Activated naive CD4-positive, alpha-beta T cell (primary cell): ENCODE measurements at regions not wholly inside any gene's neighbourhood (a gene's known extent, or its start where the extent isn't known, plus 50 kb on each side); places are given as distances from the start of the nearest gene placed in this dataset.
"Not testable (repeated sequence)": the region's sequence is repeated elsewhere in the genome, so short reads cannot be mapped to it uniquely, and the experiment has no call there.

Source experiments
- DNase-seq, 4 experiments: peaks; one replicate each; lab custom pipeline; 2025; lab: John Stamatoyannopoulos, UW

DNA sequence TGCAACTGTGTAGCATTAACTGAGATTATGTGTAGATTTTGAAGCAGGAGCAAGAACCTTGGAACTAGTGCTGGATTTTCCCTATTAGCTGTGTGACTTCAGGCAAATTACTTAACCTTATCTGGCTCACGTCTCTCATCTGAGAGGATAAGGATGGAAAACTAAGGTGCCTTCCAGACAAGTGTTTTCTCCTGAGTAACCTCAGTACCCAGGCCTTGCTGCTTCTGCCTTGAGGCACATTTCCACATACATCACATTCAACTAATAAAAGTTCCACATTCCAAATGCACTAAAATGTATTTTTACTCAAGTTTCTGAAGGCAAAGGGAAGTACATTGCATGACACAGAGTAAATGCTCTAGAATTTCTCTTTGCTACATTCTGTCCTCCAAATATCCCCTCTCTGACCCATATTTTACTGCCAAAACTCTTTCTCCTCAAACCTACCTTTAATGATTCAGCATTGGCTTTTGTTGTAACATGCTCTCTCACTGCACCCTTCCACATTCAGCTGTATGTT, 195.4 kb upstream of the ADGRL3 start:
- DNase-seq, result no peak

DNA sequence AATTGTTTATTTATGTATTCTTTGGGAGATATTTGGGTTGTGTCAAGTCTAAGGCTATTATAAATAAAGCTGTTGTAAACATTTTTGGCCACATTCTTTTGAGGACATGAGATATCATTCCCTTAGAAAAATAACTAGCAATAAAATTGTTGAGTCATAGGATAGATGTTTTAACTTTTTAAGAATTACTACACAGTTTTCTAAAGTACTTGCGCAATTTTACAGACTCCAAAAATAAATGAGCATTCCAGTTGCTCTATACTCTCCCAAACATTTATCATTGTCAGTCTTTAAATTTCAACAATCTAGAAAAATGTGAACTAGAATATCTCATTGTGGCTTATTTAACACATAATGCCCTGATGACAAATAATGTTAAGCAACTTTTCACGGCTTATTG, 189.1 kb upstream of the ADGRL3 start:
- DNase-seq, result no peak

DNA sequence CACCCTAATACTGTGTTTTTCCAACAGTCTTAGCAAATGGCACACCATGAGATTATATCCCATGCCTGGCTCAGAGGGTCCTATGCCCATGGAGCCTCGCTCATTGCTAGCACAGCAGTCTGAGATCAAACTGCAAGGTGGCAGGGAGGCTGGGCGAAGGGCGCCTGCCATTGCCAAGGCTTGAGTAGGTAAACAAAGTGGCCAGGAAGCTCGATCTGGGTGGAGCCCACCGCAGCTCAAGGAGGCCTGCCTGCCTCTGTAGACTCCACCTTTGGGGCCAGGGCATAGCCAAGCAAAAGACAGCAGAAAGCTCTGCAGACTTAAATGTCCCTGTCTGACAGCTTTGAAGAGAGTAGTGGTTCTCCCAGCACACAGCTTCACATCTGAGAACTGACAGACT, 188.2 kb upstream of the ADGRL3 start:
- DNase-seq, result not testable (repeated sequence)

DNA sequence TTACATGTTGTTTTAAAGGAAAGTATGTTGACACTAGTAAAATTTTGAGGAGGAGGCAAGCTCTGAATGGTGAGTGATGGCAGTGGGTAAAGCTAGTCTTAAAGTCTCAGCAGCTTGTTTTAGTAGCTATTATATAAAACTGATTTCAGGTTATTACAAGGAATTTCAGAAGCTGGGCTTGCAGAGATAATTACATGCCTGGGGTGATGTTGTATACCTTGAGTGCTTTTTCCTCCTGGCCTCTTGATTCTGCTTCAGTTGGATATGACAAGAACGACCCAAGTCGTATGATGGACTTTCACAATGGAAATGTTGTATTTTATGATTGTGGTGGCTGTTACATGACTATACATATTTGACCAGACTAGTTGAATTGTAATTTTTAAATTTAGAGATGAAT, 175.5 kb upstream of the ADGRL3 start:
- DNase-seq, result no peak

DNA sequence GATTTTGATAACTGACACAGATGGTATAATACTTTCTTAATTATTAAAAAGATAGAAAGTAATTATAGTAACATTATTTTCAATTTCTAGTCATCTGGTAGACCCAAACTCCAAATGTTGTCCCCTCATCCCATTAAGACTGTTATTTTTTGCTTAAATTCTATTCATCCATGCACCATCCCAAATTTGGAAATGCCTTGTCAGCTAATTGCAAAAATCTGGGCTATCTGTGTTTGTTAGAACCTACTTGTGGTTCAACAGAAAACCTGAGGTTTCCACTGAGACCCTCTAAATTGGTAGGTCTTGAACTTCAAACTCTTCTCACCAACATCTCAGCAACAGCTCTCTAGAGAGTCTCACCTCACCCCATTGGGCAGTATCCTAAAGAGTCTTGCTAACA, 172.2 kb upstream of the ADGRL3 start:
- no peak for DNase-seq

DNA sequence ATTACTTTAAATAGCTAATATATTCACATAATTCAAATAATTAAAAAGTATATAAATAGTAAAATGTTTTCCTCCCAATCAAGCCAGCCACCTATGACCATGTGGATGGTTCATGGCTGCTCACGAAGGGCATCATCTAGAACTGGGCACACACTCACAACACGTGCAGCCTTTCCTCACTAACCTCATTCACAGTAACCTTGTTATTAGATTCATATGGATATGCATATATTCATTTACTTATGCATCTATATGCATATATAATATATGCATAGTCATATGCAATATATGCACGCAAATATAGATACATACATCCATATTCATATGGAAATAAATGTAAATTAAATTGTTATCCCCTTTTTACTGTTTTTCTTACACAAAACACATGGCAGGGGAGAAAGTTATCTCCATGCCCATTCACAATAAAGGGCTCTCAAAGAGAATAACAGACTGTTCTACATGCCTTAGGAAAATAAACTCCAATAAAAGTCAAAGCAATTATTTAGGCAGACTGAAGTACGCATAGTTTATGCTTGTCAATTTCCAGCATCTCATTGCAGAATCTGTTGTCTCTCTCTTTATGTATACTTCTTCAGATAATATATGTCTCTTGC, 163.9 kb upstream of the ADGRL3 start:
- DNase-seq, result no peak

DNA sequence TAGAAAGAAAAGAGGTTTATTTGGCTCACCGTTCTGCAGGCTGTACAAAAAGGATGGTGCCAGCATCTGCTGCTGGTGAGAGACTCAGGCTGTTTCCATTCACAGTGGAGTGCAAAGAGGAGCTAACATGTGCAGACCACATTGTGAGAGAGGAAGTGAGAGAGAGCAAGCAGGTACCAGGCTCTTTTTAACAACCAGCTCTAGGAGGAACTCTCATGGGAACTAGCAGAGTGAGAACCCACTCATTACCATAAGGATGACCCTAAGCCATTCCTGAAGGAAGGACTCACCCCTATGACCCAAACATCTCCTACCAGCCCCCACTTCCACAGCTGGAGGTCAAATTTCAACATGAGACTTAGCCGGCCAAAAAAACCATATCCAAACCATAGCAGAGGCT, 158.6 kb upstream of the ADGRL3 start:
- DNase-seq, result no peak

DNA sequence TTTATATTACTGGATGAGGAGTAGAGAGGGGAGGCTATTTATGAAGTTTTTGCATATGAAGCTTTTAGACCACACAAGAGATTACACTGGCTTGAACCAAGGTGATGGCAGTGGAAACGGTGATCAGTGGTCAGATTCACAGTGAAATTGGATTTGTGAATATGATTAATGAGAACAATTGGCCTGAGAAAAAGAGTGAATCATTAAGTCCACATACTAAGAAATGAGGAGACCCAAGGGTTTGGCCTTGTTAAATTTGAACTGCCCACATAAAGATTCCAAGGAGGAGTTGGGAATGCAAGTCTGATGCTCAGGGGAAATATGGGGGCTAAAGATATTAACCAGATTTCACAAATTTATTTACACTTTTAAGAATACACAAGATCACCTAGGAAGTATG, 155.3 kb upstream of the ADGRL3 start:
- no peak for DNase-seq

DNA sequence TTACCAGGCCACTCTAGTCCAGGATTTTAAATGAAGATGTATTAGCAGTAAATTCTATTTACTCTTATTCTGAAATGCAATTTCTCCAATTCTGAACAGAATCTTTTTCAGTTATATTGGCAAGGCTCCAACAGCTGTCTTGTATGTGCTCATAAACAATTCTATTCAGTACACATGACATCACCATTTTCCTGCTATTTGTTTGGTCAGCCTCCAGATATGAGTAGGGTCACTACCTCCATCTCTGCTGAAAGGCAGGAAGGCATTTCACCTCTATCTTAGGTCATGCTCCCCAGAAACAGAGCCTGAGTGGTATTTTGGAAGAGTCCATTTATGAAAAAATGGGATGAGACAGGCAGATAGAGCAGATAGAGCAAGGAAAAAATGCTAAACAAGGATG, 151.1 kb upstream of the ADGRL3 start:
- no peak for DNase-seq

DNA sequence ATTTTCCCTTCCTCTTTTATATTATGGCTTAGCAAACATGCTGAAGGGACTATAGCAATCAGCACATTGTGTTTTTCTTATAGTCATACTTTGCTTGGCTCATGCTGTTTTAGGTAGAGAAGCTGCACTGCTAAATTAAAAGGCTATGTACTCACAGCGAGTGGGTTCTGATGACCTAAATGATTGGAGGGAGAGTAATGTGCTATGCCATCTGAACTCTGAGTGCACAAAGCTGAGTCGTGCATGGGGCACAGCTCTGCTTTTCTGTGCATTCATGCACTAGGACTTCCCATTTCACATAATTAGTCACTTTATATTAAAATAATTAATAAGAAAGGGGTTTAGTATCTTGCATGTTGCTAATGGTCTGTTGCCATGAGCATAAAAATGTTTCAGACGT, 132.7 kb upstream of the ADGRL3 start:
- DNase-seq, result no peak

DNA sequence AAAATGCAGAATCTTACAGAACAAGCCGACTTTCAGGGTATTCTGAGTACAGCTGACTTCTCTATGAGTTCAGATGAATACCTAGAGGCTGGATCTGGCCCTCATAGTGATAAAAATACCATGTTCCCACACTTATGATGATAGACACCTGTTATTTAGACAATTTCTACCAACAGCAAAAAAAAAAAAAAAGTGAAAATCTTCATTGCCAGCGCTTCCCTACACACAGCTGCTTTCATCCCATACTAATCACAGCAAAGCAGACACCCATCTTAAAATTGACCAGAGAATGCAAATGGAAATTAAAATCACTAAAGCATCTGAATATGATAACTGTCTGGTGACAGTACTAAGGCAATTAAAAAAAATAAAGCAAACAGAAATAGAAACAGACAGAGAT, 132.1 kb upstream of the ADGRL3 start:
- DNase-seq, result no peak

DNA sequence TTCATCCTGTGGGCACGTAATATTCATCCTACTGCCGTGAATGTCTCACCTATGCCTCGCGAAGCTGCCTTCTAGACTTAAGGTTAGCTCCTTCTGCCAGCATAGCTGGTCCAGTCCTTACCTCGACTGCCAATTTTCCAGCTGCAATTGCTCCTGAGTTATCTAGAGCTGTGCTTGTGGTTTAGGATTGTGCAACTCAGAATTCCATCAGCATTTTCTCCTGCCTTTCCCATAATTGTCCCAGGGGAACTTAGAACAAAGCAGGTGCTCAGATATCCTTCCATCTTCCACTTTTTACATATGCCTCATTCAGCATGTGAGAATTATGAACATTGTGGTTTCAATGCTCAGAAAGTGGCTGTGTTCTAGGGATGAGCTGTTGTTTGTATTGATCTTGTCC, 131.4 kb upstream of the ADGRL3 start:
- DNase-seq, result no peak

DNA sequence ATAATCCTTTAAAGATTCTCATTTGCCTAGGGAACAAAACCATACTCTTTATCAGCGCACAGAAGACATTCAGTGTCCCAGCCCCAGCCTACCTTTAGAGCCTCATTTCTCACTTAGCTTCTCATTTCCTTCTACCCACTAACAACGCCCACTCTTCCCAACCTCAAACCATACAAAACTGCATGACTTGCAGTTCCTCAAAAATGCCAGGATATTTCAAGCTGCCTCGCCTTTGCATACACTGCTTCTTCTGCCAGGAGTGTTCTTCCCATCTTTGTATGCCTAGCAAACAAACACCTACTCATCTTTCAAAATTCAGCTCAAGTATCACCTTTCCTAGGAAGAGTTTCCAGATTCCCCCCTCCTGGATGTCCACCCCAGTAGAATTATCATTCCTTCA, 129.9 kb upstream of the ADGRL3 start:
- no peak for DNase-seq

DNA sequence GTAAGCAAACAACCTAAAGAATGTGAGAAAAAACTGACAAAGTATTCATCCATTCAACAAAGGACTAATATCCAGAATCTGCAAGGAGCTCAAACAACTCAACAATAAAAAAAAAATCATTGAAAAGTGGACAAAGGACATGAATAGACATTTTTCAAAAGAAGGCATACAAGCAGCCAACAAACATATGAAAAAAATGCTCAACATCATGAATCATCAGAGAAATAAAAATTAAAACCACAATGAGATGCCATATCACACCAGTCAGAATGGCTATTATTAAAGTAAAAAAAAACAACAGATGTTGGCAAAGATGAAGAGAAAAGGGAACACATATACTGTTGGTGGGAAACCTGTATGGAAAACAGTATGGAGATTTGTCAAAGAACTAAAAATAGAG, 120.7 kb upstream of the ADGRL3 start:
- no peak for DNase-seq

DNA sequence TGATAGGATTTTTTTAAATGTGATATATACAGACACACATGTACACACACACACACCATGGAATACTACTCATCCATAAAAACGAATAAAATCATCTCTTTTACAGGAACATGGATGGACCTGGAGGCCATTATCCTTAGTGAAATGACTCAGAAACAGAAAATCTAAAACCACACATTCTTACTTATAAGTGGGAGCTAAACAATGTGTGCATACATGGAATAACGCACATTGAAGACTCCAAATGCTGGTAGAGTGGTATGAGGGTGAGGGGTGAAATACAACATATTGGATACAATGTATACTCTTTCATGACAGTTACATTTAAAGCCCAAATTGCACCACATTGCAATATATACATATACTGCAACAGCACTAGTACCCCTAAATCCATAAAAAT, 120.2 kb upstream of the ADGRL3 start:
- no peak for DNase-seq

DNA sequence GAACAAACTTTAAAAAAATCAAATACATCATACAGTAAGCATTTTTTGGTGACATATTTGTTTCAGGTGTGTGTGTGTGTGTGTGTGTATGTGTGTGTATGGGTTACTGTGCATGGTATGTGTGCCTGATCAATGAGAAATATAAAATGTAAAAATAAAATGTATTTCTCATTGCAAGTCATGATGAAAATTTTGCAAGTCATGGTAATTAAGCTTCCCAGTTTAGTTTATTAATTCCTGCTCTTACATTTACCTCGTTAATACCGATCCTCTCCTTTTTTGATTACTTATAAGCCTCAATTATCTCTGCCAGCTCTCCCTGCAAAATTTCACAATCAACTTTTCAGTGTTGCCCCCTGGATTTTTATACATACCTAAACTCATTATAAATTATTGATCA, 114.6 kb upstream of the ADGRL3 start:
- DNase-seq, result no peak

DNA sequence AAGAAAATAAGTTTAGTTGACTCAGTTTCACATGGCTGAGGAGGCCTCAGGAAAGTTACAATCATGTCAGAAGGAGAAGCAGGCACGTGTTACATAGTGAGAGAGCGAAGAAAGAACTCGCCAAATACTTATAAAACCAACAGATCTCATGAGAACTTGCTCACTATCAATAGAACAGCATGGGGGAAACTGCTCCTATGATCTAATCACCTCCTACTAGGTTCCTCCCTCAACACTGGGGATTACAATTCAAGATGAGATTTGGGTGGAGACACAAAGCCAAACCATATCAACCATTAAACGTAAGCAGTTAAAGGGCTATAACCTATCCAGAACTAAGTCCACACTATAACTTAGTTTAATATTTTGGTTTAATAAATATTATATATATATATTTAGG, 113.8 kb upstream of the ADGRL3 start:
- no peak for DNase-seq

DNA sequence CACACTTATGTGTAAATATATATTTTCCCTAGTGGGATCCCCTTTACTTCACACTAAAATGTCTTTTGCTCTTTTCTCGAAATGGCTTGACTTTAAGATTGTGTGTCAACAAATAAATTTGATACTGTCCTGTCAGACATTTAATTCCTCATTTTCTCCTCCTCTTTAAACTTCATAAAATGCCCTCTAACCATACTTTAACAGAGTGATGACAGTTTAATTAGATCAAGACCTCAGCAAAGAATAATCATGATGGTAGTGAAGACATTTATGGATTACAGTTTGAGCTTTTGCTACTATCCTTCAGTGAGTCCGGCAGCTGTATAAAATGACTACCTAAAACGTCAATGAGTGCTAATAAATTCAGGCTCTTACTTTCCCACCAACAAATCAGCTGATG, 113.1 kb upstream of the ADGRL3 start:
- DNase-seq, result no peak

DNA sequence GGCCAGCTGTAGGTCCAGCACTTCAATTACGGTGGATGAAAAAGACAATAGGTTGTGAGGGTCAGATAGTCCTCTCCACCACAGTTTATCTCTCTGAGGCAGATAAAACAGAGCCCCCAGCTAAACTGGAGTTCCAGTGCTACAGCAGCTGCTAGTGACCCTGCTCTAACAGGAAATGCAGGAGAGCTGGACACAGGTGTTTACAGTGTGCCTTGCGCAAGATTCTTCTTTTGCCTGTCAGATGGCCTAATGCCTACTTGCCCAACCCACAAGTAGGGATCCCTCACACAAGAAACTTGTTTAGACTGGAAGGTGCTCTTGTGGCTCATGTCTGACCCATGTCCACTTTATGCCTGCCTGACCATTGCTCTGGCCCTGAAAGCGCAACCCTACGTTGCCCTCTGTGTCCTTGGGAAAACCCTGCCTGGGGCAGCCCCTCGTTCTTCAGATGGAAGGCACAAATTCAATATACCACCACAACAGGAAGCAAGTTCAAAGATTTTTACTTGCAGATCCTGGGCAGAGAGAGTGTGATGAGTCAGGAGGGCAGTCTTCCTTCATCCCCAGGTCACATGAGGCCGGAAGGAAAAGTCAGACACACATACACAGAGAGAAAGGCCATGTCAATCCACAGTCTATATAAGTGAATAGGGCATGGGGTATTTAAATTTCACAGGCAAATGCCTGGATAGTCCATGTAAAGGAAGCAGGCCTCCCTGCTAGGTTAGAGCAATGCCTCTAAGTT, 105.1 kb upstream of the ADGRL3 start:
- no peak for DNase-seq

DNA sequence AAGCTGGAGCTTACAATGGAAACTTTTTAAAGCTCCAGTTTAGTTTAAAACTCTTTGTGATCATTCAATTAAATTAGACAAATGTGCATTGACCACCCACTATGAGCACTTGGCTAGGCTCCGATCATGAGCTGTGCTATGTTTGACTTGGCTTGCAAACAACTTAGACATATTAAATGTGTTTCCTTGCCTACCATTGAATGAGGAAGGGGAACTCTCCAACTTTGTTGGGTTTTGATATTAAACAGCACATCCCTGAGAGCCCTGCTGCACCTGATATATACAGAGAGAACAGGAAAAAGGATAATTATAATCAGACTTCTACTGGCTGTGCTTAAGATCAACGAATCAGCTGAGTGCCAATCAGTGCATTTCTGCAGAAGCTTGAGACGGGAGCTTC, 71.4 kb upstream of the ADGRL3 start:
- DNase-seq, result no peak

DNA sequence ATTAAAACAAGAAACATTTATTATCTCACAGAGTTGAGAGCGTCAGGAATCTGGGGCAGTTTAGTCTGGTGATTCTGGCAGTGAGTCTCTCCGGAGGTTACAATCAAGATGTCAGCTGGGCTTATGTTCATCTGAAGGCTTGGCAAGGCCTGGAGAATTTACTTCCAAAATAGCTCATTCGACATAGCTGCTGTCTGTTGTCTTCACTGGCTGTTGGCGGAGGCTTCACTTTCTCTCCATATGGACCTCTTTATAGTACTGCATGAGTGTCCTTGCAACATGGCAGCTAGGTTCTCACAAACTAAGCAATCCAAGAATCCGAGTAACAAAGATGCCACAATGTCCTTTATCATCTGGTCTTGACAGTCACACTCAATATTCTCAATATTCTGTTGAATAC, 70.2 kb upstream of the ADGRL3 start:
- DNase-seq, result no peak

DNA sequence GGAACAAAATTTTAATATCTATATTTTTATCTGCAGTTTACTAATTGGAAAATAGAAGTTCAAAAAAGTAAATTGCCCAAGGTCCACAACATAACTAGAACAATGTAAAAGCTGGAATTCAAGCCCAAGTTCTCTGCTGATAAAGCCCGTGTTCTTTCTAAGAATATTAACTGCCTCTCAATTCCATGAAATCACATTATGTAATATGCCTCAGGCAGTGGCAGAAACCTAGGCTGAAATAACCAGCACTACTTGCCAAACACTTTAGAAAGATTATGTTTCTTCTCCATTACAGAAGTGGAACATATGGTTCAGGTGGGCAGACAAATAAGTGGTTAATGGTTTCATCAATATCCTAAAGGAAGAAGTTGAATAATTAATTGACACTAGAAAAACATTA, 56.7 kb upstream of the ADGRL3 start:
- DNase-seq, result no peak

DNA sequence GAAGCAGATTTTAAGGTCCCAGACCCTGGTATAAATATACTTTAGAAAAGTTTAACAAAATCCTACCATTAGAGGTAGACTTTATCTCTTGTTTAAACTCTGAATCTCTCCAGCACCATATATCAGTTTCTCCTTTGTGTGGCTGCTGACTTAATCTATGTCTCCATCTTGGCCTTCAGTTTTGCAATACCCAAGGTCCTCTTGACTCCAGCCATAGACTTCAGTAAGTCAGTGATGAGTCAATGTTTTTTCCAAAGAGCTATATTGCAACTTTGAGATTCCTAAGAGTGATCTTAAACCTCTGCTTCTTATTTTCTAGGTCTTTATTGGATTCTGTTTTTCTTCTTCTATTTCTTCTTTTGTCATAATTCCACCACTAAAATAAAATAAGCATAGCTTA, 50.8 kb upstream of the ADGRL3 start:
- no peak for DNase-seq
